Esophagus muscularis mucosa (tissue), 4 donors: ENCODE measurements at regions not wholly inside any gene's neighbourhood (a gene's known extent, or its start where the extent isn't known, plus 50 kb on each side); places are given as distances from the start of the nearest gene placed in this dataset.

ENCODE experiments used
- CTCF ChIP-seq, 3 experiments: fragments of 200-600 bp in 2 of 3; fragments of 450-650 bp in 1 of 3; sonication (generic) in 2 of 3; IDR thresholded peaks; one replicate each; pipeline ENCODE4 v1.5.1; 2017 to 2019; ENCODE audit warnings: antibody characterized with exemption in 3 of 3, mild to moderate bottlenecking in 2 of 3, moderate library complexity in 1 of 3
- EP300 ChIP-seq: sonication (generic); formaldehyde crosslinking; IDR thresholded peaks from one replicate; pipeline ENCODE4 v1.6.1; 2017; ENCODE audit warnings: antibody characterized with exemption
- POLR2A ChIP-seq: fragments of 450-650 bp; IDR thresholded peaks from one replicate; pipeline ENCODE4 v1.6.1; 2017; ENCODE audit warnings: antibody characterized with exemption, moderate library complexity, mild to moderate bottlenecking, low read depth
- POLR2AphosphoS5 ChIP-seq, 2 donors: sonication (generic); formaldehyde crosslinking; IDR thresholded peaks; one replicate each; pipeline ENCODE4 v1.6.1; 2017; ENCODE audit warnings: antibody characterized with exemption in 2 of 2

- TF ChIP-seq CTCF (IDR thresholded peaks at IDR 0.05) (no peak), POLR2A (no peak), POLR2AphosphoS5 (IDR thresholded peaks at IDR 0.05) (no peak), EP300 (no peak)
Measured at GRCh38 chr13:90253806-90254205, 1093.7 kb upstream of the MIR17HG start.
